HepG2 (cell line): ENCODE measurements at regions not wholly inside any gene's neighbourhood (a gene's known extent, or its start where the extent isn't known, plus 50 kb on each side); places are given as distances from the start of the nearest gene placed in this dataset.

ENCODE experiments used
- ATAC-seq: fragments of 200-7000 bp; cut with Tn5 transposase; 3 replicates; pipeline ENCODE4 v1.9.1; 2020; ENCODE audit warnings: mild to moderate bottlenecking, moderate library complexity
- BruUV-seq: library from RNA; stranded (reverse); fragments of 400-500 nt; replicated peaks from 2 replicates; lab custom pipeline; 2021; lab: Mats Ljungman, UMichigan
- CTCF ChIA-PET: fragments of 300-600 bp; formaldehyde crosslinking; extraction: SDS; loops from one replicate; lab custom pipeline; 2021; ENCODE audit warnings: low total read pairs, inconsistent platforms, low intra/inter-chr PET ratio; lab: Yijun Ruan, JAX
- POLR2A ChIA-PET: fragments of 350-600 bp; sonication (Branson Sonifier 250); formaldehyde crosslinking; loops from one replicate; lab custom pipeline; 2020; ENCODE audit warnings: antibody characterized with exemption, inconsistent platforms; lab: Yijun Ruan, JAX
- DNase-seq: peaks from one replicate; pipeline ENCODE4 v3.0.0-alpha.2; 2015; ENCODE audit warnings: low spot score
- FAIRE-seq: peaks from 3 replicates; lab custom pipeline; 2011; peaks lifted over from hg19 to GRCh38; lab: Jason Lieb, UNC
- H2AFZ ChIP-seq: one replicate; pipeline ENCODE4 v1.6.1; 2011; ENCODE audit warnings: low read length, inconsistent platforms
- H3K27ac ChIP-seq: fragments of 300-600 bp; 3 replicates; pipeline ENCODE4 v1.8.0; 2011; ENCODE audit warnings: mixed run types, mild to moderate bottlenecking, mixed read lengths, low read length, inconsistent platforms; ENCODE audit not compliant: insufficient read depth; ENCODE audit errors: extremely low read length
- H3K27me3 ChIP-seq, 2 experiments: fragments of 200-600 bp in 1 of 2; 2 replicates in 1 of 2; 3 replicates in 1 of 2; pipeline versions ENCODE4 v1.6.0 to v1.8.0; 2011; ENCODE audit warnings: low read length in 2 of 2, mild to moderate bottlenecking in 2 of 2, moderate library complexity in 2 of 2, inconsistent platforms in 1 of 2; ENCODE audit not compliant: insufficient read depth in 2 of 2, control insufficient read depth in 1 of 2
- H3K36me3 ChIP-seq, 2 experiments: fragments of 200-600 bp in 1 of 2; replicated peaks in 1 of 2; 2 replicates in 1 of 2; 3 replicates in 1 of 2; pipeline versions ENCODE4 v1.5.1 to v1.8.0; 2011; ENCODE audit warnings: low read length in 2 of 2, inconsistent platforms in 1 of 2; ENCODE audit not compliant: insufficient read depth in 2 of 2, control insufficient read depth in 1 of 2
- H3K4me1 ChIP-seq: 2 replicates; pipeline ENCODE4 v1.5.1; 2012; ENCODE audit warnings: low read length, inconsistent platforms; ENCODE audit not compliant: insufficient read depth
- H3K4me2 ChIP-seq: 2 replicates; pipeline ENCODE4 v1.6.0; 2011; ENCODE audit warnings: low read depth, low read length, inconsistent platforms
- H3K4me3 ChIP-seq, 3 experiments: fragments of 200-600 bp in 1 of 3; sonication (generic), shearing (Covaris generic) in 1 of 3; replicated peaks in 1 of 3; 2 replicates each; pipeline ENCODE4 v1.5.1; 2011 to 2016; ENCODE audit warnings: low read length in 3 of 3, inconsistent platforms in 2 of 3, low read depth in 2 of 3, mild to moderate bottlenecking in 2 of 3, control low read depth in 1 of 3, mixed read lengths in 1 of 3; ENCODE audit not compliant: insufficient read depth in 1 of 3
- H3K79me2 ChIP-seq: one replicate; pipeline ENCODE4 v1.6.1; 2011; ENCODE audit warnings: low read length, inconsistent platforms; ENCODE audit not compliant: insufficient read depth
- H3K9ac ChIP-seq: 2 replicates; pipeline ENCODE4 v1.6.0; 2011; ENCODE audit warnings: mild to moderate bottlenecking, low read depth, low read length, inconsistent platforms; ENCODE audit not compliant: insufficient read depth
- H3K9me3 ChIP-seq: 2 replicates; pipeline ENCODE4 v1.5.1; 2012; ENCODE audit warnings: mild to moderate bottlenecking, low read length
- H4K20me1 ChIP-seq: 2 replicates; pipeline ENCODE4 v1.6.0; 2011; ENCODE audit warnings: inconsistent platforms, mild to moderate bottlenecking, low read length, moderate library complexity; ENCODE audit not compliant: insufficient read depth
- CREB1 ChIP-seq, 2 experiments: fragments of 450-650 bp in 1 of 2; IDR thresholded peaks; 2 replicates each; pipeline ENCODE4 v1.6.1; 2016 to 2017; ENCODE audit warnings: control low read depth in 1 of 2, mild to moderate bottlenecking in 1 of 2, missing compliant biosample characterization in 1 of 2, missing genetic modification characterization in 1 of 2
- GTF2F1 ChIP-seq: fragments of 150-350 bp; IDR thresholded peaks from 2 replicates; pipeline ENCODE4 v1.6.1; 2014; ENCODE audit warnings: low read length
- HDAC2 ChIP-seq: sonication (generic); formaldehyde crosslinking; IDR thresholded peaks from 2 replicates; pipeline ENCODE4 v1.4.0; 2020; ENCODE audit warnings: missing genetic modification reagents
- HNRNPLL ChIP-seq: fragments of 200-400 bp; formaldehyde crosslinking; IDR thresholded peaks from 2 replicates; pipeline ENCODE4 v1.6.1; 2017; ENCODE audit warnings: mild to moderate bottlenecking, low read depth, low read length; ENCODE audit not compliant: poor library complexity, severe bottlenecking
- KLF11 ChIP-seq: IDR thresholded peaks from 2 replicates; pipeline ENCODE4 v1.6.1; 2016; ENCODE audit warnings: missing compliant biosample characterization
- MED8 ChIP-seq: sonication (generic); formaldehyde crosslinking; IDR thresholded peaks from 2 replicates; pipeline ENCODE4 v1.8.1; 2023; ENCODE audit warnings: mild to moderate bottlenecking, missing genetic modification reagents; ENCODE audit not compliant: insufficient replicate concordance
- MLLT10 ChIP-seq: sonication (generic); formaldehyde crosslinking; IDR thresholded peaks from 2 replicates; pipeline ENCODE4 v1.4.0; 2020; ENCODE audit warnings: missing genetic modification reagents
- MXD4 ChIP-seq: IDR thresholded peaks from 2 replicates; pipeline ENCODE4 v1.6.1; 2016; ENCODE audit warnings: mild to moderate bottlenecking, missing biosample characterization, missing genetic modification reagents
- NCOA1 ChIP-seq: sonication (generic); formaldehyde crosslinking; IDR thresholded peaks from 2 replicates; pipeline ENCODE4 v1.9.0; 2021; ENCODE audit warnings: missing genetic modification reagents
- NR3C1 ChIP-seq: sonication (generic); formaldehyde crosslinking; IDR thresholded peaks from 2 replicates; pipeline ENCODE4 v1.4.0; 2020; ENCODE audit warnings: missing genetic modification reagents
- PHB2 ChIP-seq: fragments of 450-650 bp; IDR thresholded peaks from 2 replicates; pipeline ENCODE4 v1.6.1; 2018; ENCODE audit not compliant: partially characterized antibody
- ZNF430 ChIP-seq: sonication (generic); formaldehyde crosslinking; IDR thresholded peaks from 2 replicates; pipeline ENCODE4 v1.9.0; 2021; ENCODE audit warnings: mild to moderate bottlenecking, missing genetic modification reagents
- ZNF7 ChIP-seq: IDR thresholded peaks from 2 replicates; pipeline ENCODE4 v1.6.1; 2016; ENCODE audit warnings: missing biosample characterization, missing genetic modification reagents
- ZNF775 ChIP-seq: sonication (generic); formaldehyde crosslinking; IDR thresholded peaks from 2 replicates; pipeline ENCODE4 v1.4.0; 2020; ENCODE audit warnings: missing genetic modification reagents, mild to moderate bottlenecking, moderate library complexity, borderline replicate concordance
- ZNF790 ChIP-seq: sonication (generic); formaldehyde crosslinking; IDR thresholded peaks from 2 replicates; pipeline ENCODE4 v1.8.0; 2022; ENCODE audit warnings: missing genetic modification reagents, mild to moderate bottlenecking, borderline replicate concordance
- ZSCAN22 ChIP-seq: sonication (generic); formaldehyde crosslinking; IDR thresholded peaks from 2 replicates; pipeline ENCODE4 v1.4.0; 2020; ENCODE audit warnings: mild to moderate bottlenecking, missing genetic modification reagents
- WGBS: methylation state at CpG from one replicate; pipeline ENCODE4 v1.1.6; 2017; ENCODE audit warnings: low lambda C conversion rate; 5-methylcytosine and 5-hydroxymethylcytosine counted together
- in situ Hi-C: cut with HindIII; loops from 2 replicates; pipeline ENCODE4 v1.10.0; 2017; ENCODE audit warnings: low pct_unique_long_range_greater_than_20kb; ENCODE audit not compliant: extremely low pct_ligation_motif_present
- intact Hi-C: fragments of 100-400 bp; cut with micrococcal nuclease; formaldehyde crosslinking; loops from one replicate; pipeline ENCODE4 v1.10.0; 2022; ENCODE audit not compliant: unreplicated experiment
- TF ChIP-seq, protein P1 (sequence below): sonication (generic); formaldehyde crosslinking; IDR thresholded peaks from 2 replicates; pipeline ENCODE4 v1.4.0; 2020; ENCODE audit warnings: mild to moderate bottlenecking, missing genetic modification reagents
- TF ChIP-seq, protein P2 (sequence below): IDR thresholded peaks from 2 replicates; pipeline ENCODE4 v1.6.1; 2012; ENCODE audit warnings: low read depth, low read length, improper control_type of control experiment
- TF ChIP-seq, protein P3 (sequence below): sonication (generic); formaldehyde crosslinking; IDR thresholded peaks from 2 replicates; pipeline ENCODE4 v1.5.0; 2020; ENCODE audit warnings: mild to moderate bottlenecking, missing genetic modification reagents
- TF ChIP-seq, protein P4 (sequence below): sonication (generic); formaldehyde crosslinking; IDR thresholded peaks from 2 replicates; pipeline ENCODE4 v1.5.0; 2020; ENCODE audit warnings: missing genetic modification reagents

DNA sequence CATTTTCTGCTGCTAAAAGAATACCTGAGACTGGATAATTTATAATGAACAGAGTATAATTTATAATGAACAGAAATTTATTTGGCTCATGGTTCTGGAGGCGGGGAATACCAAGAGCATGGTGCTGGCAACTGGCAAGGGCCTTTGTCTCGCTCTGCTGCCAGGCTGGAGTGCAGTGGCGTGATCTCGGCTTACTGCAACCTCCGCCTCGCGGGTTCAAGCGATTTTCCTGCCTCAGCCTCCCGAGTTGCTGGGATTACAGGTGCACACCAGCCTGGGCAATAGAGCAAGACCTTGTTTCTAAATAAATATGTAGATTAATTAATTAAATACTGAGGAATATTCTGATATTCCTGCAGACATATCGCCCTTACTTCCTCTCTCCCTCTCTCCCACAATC lies 1610.8 kb downstream of the SUCLG1 start:
- no peak for FAIRE-seq

More for the DNA sequence above, 1610.8 kb downstream of the SUCLG1 start:
- no peak for DNase-seq
- Histone ChIP-seq H3K4me3 (no peak overlapping the region), H3K4me2 (no peak overlapping the region), H3K27me3 (no peaks in the 10 kb centered on the region), H3K36me3 (no peaks in the 10 kb centered on the region), H4K20me1 (no peaks in the 10 kb centered on the region), H3K79me2 (no peaks in the 10 kb centered on the region), H3K27ac (no peak overlapping the region), H3K9ac (no peak overlapping the region), H2AFZ (no peak overlapping the region), H3K4me1 (no peaks in the 10 kb centered on the region), H3K9me3 (no peaks in the 10 kb centered on the region)
- intact Hi-C loops (no loop called here), in situ Hi-C loops (no loop called here)
- TF ChIP-seq, protein P1, sequence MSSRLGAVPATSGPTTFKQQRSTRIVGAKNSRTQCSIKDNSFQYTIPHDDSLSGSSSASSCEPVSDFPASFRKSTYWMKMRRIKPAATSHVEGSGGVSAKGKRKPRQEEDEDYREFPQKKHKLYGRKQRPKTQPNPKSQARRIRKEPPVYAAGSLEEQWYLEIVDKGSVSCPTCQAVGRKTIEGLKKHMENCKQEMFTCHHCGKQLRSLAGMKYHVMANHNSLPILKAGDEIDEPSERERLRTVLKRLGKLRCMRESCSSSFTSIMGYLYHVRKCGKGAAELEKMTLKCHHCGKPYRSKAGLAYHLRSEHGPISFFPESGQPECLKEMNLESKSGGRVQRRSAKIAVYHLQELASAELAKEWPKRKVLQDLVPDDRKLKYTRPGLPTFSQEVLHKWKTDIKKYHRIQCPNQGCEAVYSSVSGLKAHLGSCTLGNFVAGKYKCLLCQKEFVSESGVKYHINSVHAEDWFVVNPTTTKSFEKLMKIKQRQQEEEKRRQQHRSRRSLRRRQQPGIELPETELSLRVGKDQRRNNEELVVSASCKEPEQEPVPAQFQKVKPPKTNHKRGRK (CRISPR knock-in tag) = no peak
- no peak for TF ChIP-seq MED8 (CRISPR knock-in tag)
- TF ChIP-seq HNRNPLL = no peak
- TF ChIP-seq GTF2F1 = no peak
- no peak for TF ChIP-seq CREB1 (IDR thresholded peaks at IDR 0.05)
- no peak for TF ChIP-seq CREB1 (CRISPR knock-in tag; IDR thresholded peaks at IDR 0.05)
- TF ChIP-seq ZNF7 (CRISPR knock-in tag) = no peak
- TF ChIP-seq, protein P2, sequence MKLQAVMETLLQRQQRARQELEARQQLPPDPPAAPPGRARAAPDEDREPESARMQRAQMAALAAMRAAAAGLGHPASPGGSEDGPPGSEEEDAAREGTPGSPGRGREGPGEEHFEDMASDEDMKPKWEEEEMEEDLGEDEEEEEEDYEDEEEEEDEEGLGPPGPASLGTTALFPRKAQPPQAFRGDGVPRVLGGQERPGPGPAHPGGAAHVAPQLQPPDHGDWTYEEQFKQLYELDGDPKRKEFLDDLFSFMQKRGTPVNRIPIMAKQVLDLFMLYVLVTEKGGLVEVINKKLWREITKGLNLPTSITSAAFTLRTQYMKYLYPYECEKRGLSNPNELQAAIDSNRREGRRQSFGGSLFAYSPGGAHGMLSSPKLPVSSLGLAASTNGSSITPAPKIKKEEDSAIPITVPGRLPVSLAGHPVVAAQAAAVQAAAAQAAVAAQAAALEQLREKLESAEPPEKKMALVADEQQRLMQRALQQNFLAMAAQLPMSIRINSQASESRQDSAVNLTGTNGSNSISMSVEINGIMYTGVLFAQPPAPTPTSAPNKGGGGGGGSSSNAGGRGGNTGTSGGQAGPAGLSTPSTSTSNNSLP = no peak
- TF ChIP-seq, protein P3, sequence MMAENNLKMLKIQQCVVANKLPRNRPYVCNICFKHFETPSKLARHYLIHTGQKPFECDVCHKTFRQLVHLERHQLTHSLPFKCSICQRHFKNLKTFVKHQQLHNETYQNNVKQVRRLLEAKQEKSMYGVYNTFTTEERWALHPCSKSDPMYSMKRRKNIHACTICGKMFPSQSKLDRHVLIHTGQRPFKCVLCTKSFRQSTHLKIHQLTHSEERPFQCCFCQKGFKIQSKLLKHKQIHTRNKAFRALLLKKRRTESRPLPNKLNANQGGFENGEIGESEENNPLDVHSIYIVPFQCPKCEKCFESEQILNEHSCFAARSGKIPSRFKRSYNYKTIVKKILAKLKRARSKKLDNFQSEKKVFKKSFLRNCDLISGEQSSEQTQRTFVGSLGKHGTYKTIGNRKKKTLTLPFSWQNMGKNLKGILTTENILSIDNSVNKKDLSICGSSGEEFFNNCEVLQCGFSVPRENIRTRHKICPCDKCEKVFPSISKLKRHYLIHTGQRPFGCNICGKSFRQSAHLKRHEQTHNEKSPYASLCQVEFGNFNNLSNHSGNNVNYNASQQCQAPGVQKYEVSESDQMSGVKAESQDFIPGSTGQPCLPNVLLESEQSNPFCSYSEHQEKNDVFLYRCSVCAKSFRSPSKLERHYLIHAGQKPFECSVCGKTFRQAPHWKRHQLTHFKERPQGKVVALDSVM (CRISPR knock-in tag) = no peak
- TF ChIP-seq ZNF775 (CRISPR knock-in tag) = no peak
- TF ChIP-seq, protein P4, sequence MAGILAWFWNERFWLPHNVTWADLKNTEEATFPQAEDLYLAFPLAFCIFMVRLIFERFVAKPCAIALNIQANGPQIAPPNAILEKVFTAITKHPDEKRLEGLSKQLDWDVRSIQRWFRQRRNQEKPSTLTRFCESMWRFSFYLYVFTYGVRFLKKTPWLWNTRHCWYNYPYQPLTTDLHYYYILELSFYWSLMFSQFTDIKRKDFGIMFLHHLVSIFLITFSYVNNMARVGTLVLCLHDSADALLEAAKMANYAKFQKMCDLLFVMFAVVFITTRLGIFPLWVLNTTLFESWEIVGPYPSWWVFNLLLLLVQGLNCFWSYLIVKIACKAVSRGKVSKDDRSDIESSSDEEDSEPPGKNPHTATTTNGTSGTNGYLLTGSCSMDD (CRISPR knock-in tag) = no peak
- no peak for TF ChIP-seq PHB2
- TF ChIP-seq ZNF430 (CRISPR knock-in tag) = no peak
- no peak for TF ChIP-seq NR3C1 (CRISPR knock-in tag)
- no peak for TF ChIP-seq ZSCAN22
- no peak for TF ChIP-seq MLLT10 (CRISPR knock-in tag)
- no peak for TF ChIP-seq MXD4 (CRISPR knock-in tag)
- no peak for TF ChIP-seq HDAC2 (CRISPR knock-in tag)
- no peak for TF ChIP-seq KLF11 (CRISPR knock-in tag)
- no peak for TF ChIP-seq NCOA1 (CRISPR knock-in tag)
- TF ChIP-seq ZNF790 (CRISPR knock-in tag) = no peak
- ATAC-seq = no peak
- BruUV-seq = no TSS peak
- ChIA-PET POLR2A (no interaction called here), CTCF (no interaction called here)
- WGBS = 15% methylated on average over 4 of the region's 10 CpGs
